HepG2 (cell line): ENCODE measurements at regions not wholly inside any gene's neighbourhood (a gene's known extent, or its start where the extent isn't known, plus 50 kb on each side); places are given as distances from the start of the nearest gene placed in this dataset.

Experiments
- ATAC-seq: fragments of 200-7000 bp; cut with Tn5 transposase; 3 replicates; pipeline ENCODE4 v1.9.1; 2020; ENCODE audit warnings: mild to moderate bottlenecking, moderate library complexity
- BruUV-seq: library from RNA; stranded (reverse); fragments of 400-500 nt; replicated peaks from 2 replicates; lab custom pipeline; 2021; lab: Mats Ljungman, UMichigan
- CTCF ChIA-PET: fragments of 300-600 bp; formaldehyde crosslinking; extraction: SDS; loops from one replicate; lab custom pipeline; 2021; ENCODE audit warnings: low total read pairs, inconsistent platforms, low intra/inter-chr PET ratio; lab: Yijun Ruan, JAX
- POLR2A ChIA-PET: fragments of 350-600 bp; sonication (Branson Sonifier 250); formaldehyde crosslinking; loops from one replicate; lab custom pipeline; 2020; ENCODE audit warnings: antibody characterized with exemption, inconsistent platforms; lab: Yijun Ruan, JAX
- DNase-seq: peaks from one replicate; pipeline ENCODE4 v3.0.0-alpha.2; 2015; ENCODE audit warnings: low spot score
- FAIRE-seq: peaks from 3 replicates; lab custom pipeline; 2011; peaks lifted over from hg19 to GRCh38; lab: Jason Lieb, UNC
- H2AFZ ChIP-seq: one replicate; pipeline ENCODE4 v1.6.1; 2011; ENCODE audit warnings: low read length, inconsistent platforms
- H3K27ac ChIP-seq: fragments of 300-600 bp; 3 replicates; pipeline ENCODE4 v1.8.0; 2011; ENCODE audit warnings: mixed run types, mild to moderate bottlenecking, mixed read lengths, low read length, inconsistent platforms; ENCODE audit not compliant: insufficient read depth; ENCODE audit errors: extremely low read length
- H3K27me3 ChIP-seq, 2 experiments: fragments of 200-600 bp in 1 of 2; 2 replicates in 1 of 2; 3 replicates in 1 of 2; pipeline versions ENCODE4 v1.6.0 to v1.8.0; 2011; ENCODE audit warnings: low read length in 2 of 2, mild to moderate bottlenecking in 2 of 2, moderate library complexity in 2 of 2, inconsistent platforms in 1 of 2; ENCODE audit not compliant: insufficient read depth in 2 of 2, control insufficient read depth in 1 of 2
- H3K36me3 ChIP-seq, 2 experiments: fragments of 200-600 bp in 1 of 2; replicated peaks in 1 of 2; 2 replicates in 1 of 2; 3 replicates in 1 of 2; pipeline versions ENCODE4 v1.5.1 to v1.8.0; 2011; ENCODE audit warnings: low read length in 2 of 2, inconsistent platforms in 1 of 2; ENCODE audit not compliant: insufficient read depth in 2 of 2, control insufficient read depth in 1 of 2
- H3K4me1 ChIP-seq: 2 replicates; pipeline ENCODE4 v1.5.1; 2012; ENCODE audit warnings: low read length, inconsistent platforms; ENCODE audit not compliant: insufficient read depth
- H3K4me2 ChIP-seq: 2 replicates; pipeline ENCODE4 v1.6.0; 2011; ENCODE audit warnings: low read depth, low read length, inconsistent platforms
- H3K4me3 ChIP-seq, 3 experiments: fragments of 200-600 bp in 1 of 3; sonication (generic), shearing (Covaris generic) in 1 of 3; replicated peaks in 1 of 3; 2 replicates each; pipeline ENCODE4 v1.5.1; 2011 to 2016; ENCODE audit warnings: low read length in 3 of 3, inconsistent platforms in 2 of 3, low read depth in 2 of 3, mild to moderate bottlenecking in 2 of 3, control low read depth in 1 of 3, mixed read lengths in 1 of 3; ENCODE audit not compliant: insufficient read depth in 1 of 3
- H3K79me2 ChIP-seq: one replicate; pipeline ENCODE4 v1.6.1; 2011; ENCODE audit warnings: low read length, inconsistent platforms; ENCODE audit not compliant: insufficient read depth
- H3K9ac ChIP-seq: 2 replicates; pipeline ENCODE4 v1.6.0; 2011; ENCODE audit warnings: mild to moderate bottlenecking, low read depth, low read length, inconsistent platforms; ENCODE audit not compliant: insufficient read depth
- H3K9me3 ChIP-seq: 2 replicates; pipeline ENCODE4 v1.5.1; 2012; ENCODE audit warnings: mild to moderate bottlenecking, low read length
- H4K20me1 ChIP-seq: 2 replicates; pipeline ENCODE4 v1.6.0; 2011; ENCODE audit warnings: inconsistent platforms, mild to moderate bottlenecking, low read length, moderate library complexity; ENCODE audit not compliant: insufficient read depth
- CEBPB ChIP-seq: IDR thresholded peaks from 2 replicates; pipeline ENCODE4 v1.6.1; 2011; ENCODE audit warnings: low read depth, low read length, improper control_type of control experiment, borderline replicate concordance
- ELF4 ChIP-seq: sonication (generic); formaldehyde crosslinking; IDR thresholded peaks from 2 replicates; pipeline ENCODE4 v1.5.0; 2020; ENCODE audit warnings: missing genetic modification reagents, mild to moderate bottlenecking, moderate library complexity, borderline replicate concordance
- ISX ChIP-seq: sonication (generic); formaldehyde crosslinking; conservative IDR thresholded peaks from 2 replicates; pipeline ENCODE4 v1.5.0; 2020; ENCODE audit warnings: missing genetic modification reagents
- RAD51 ChIP-seq: fragments of 450-650 bp; IDR thresholded peaks from 2 replicates; pipeline ENCODE4 v1.6.1; 2016; ENCODE audit warnings: borderline replicate concordance
- TCF7 ChIP-seq: sonication (generic); IDR thresholded peaks from 2 replicates; pipeline ENCODE4 v1.6.1; 2016; ENCODE audit warnings: antibody characterized with exemption, low read depth
- ZBTB3 ChIP-seq: sonication (generic); formaldehyde crosslinking; IDR thresholded peaks from 2 replicates; pipeline ENCODE4 v1.4.0; 2020; ENCODE audit warnings: low read depth, mild to moderate bottlenecking, moderate library complexity, missing genetic modification reagents, borderline replicate concordance
- ZKSCAN8 ChIP-seq: IDR thresholded peaks from 2 replicates; pipeline ENCODE4 v1.6.1; 2016; ENCODE audit warnings: borderline replicate concordance, missing genetic modification reagents, missing compliant biosample characterization
- ZNF124 ChIP-seq: sonication (generic); formaldehyde crosslinking; IDR thresholded peaks from 2 replicates; pipeline ENCODE4 v1.4.0; 2020; ENCODE audit warnings: missing genetic modification reagents
- ZNF253 ChIP-seq: sonication (generic); formaldehyde crosslinking; IDR thresholded peaks from 2 replicates; pipeline ENCODE4 v1.8.0; 2022; ENCODE audit warnings: mild to moderate bottlenecking, missing genetic modification reagents, borderline replicate concordance
- ZNF329 ChIP-seq: sonication (generic); formaldehyde crosslinking; IDR thresholded peaks from 2 replicates; pipeline ENCODE4 v1.9.0; 2021; ENCODE audit warnings: low read depth, mild to moderate bottlenecking, missing genetic modification reagents
- WGBS: methylation state at CpG from one replicate; pipeline ENCODE4 v1.1.6; 2017; ENCODE audit warnings: low lambda C conversion rate; 5-methylcytosine and 5-hydroxymethylcytosine counted together
- in situ Hi-C: cut with HindIII; loops from 2 replicates; pipeline ENCODE4 v1.10.0; 2017; ENCODE audit warnings: low pct_unique_long_range_greater_than_20kb; ENCODE audit not compliant: extremely low pct_ligation_motif_present
- intact Hi-C: fragments of 100-400 bp; cut with micrococcal nuclease; formaldehyde crosslinking; loops from one replicate; pipeline ENCODE4 v1.10.0; 2022; ENCODE audit not compliant: unreplicated experiment
- TF ChIP-seq, protein P1 (sequence below): sonication (generic); formaldehyde crosslinking; IDR thresholded peaks from 2 replicates; pipeline ENCODE4 v1.5.0; 2020; ENCODE audit warnings: missing genetic modification reagents, mild to moderate bottlenecking, borderline replicate concordance
- TF ChIP-seq, protein P2 (sequence below): sonication (generic); formaldehyde crosslinking; IDR thresholded peaks from 2 replicates; pipeline ENCODE4 v1.9.0; 2022; ENCODE audit warnings: missing genetic modification reagents, mild to moderate bottlenecking, borderline replicate concordance
- TF ChIP-seq, protein P3 (sequence below): sonication (generic); formaldehyde crosslinking; IDR thresholded peaks from 2 replicates; pipeline ENCODE4 v1.9.0; 2021; ENCODE audit warnings: missing genetic modification reagents, mild to moderate bottlenecking, borderline replicate concordance
- TF ChIP-seq, protein P4 (sequence below): sonication (generic); formaldehyde crosslinking; conservative IDR thresholded peaks from 2 replicates; pipeline ENCODE4 v1.4.0; 2020; ENCODE audit warnings: missing genetic modification reagents

DNA sequence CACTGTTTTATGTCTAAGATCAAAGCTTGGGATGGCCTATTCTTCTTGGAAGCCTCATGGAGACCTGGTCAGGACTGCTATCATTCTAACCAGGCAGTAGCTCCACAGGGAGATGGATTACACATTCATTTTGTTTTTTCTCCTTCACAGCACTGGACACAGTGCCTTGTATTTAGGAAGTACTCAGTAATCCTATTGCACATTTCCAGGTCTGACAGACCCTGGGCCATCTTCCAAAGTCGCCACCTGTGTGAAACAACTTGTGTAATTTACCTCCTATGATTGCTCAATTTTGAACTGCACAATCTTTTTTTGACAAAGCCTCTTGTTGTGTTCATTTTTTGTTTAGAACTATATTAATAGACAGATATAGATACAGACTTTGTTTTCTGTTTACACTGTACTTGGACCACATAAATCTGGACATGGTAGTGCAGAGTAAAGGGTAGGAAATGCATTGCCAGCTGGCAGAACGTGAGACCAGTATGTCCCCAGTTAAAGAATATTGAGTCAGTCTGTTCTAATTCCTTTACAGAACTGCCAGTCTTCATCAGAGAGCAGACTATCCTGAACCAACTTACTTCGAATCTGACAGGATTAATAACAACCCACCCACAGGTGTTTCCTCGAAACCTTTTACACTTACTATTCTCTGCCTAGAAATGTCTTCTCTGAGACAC lies 277.8 kb upstream of the CYRIA start:
- no peak for FAIRE-seq

DNA sequence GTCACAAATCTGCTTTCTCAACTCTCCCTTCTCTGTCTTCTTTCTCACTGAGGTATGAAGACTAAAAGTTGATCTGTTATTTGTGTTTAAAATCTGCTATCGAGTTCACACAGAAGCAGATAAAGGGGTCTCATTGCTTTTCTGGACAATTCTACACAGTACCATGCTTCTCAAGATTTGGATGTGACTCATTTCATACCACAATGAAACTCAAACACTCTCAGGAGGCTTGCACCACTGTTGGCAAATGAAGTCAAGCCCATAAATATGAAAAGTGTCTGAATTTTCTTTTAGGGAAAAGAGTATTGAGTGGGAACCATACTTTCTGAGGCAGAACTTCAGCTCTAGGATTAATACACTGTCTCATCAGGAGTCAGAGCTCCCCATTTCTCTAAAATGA lies 274.6 kb upstream of the CYRIA start:
- ChIA-PET CTCF (no interaction called here), POLR2A (no interaction called here)
- Histone ChIP-seq H3K36me3 (no peaks in the 10 kb centered on the region), H2AFZ (no peak overlapping the region), H3K9ac (no peak overlapping the region), H3K9me3 (no peaks in the 10 kb centered on the region), H3K27me3 (no peaks in the 10 kb centered on the region), H3K27ac (no peak overlapping the region), H3K4me2 (no peak overlapping the region), H3K79me2 (no peaks in the 10 kb centered on the region), H3K4me1 (no peaks in the 10 kb centered on the region), H4K20me1 (no peaks in the 10 kb centered on the region), H3K4me3 (no peak overlapping the region)
- WGBS, result 0% methylated on average over 1 of the region's 1 CpG
- no peak for DNase-seq
- in situ Hi-C loops (no loop called here), intact Hi-C loops (no loop called here)
- ATAC-seq, result no peak
- FAIRE-seq, result no peak
- BruUV-seq, result no TSS peak
- TF ChIP-seq, protein P1, sequence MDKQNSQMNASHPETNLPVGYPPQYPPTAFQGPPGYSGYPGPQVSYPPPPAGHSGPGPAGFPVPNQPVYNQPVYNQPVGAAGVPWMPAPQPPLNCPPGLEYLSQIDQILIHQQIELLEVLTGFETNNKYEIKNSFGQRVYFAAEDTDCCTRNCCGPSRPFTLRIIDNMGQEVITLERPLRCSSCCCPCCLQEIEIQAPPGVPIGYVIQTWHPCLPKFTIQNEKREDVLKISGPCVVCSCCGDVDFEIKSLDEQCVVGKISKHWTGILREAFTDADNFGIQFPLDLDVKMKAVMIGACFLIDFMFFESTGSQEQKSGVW (CRISPR knock-in tag), result no peak
- TF ChIP-seq ZNF253 (CRISPR knock-in tag) (no peak), TCF7 (no peak), ELF4 (CRISPR knock-in tag) (no peak), ZBTB3 (no peak), ZNF124 (no peak), ISX (CRISPR knock-in tag) (no peak), ZNF329 (CRISPR knock-in tag) (no peak), RAD51 (no peak)
- TF ChIP-seq, protein P2, sequence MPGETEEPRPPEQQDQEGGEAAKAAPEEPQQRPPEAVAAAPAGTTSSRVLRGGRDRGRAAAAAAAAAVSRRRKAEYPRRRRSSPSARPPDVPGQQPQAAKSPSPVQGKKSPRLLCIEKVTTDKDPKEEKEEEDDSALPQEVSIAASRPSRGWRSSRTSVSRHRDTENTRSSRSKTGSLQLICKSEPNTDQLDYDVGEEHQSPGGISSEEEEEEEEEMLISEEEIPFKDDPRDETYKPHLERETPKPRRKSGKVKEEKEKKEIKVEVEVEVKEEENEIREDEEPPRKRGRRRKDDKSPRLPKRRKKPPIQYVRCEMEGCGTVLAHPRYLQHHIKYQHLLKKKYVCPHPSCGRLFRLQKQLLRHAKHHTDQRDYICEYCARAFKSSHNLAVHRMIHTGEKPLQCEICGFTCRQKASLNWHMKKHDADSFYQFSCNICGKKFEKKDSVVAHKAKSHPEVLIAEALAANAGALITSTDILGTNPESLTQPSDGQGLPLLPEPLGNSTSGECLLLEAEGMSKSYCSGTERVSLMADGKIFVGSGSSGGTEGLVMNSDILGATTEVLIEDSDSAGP, result no peak
- TF ChIP-seq, protein P3, sequence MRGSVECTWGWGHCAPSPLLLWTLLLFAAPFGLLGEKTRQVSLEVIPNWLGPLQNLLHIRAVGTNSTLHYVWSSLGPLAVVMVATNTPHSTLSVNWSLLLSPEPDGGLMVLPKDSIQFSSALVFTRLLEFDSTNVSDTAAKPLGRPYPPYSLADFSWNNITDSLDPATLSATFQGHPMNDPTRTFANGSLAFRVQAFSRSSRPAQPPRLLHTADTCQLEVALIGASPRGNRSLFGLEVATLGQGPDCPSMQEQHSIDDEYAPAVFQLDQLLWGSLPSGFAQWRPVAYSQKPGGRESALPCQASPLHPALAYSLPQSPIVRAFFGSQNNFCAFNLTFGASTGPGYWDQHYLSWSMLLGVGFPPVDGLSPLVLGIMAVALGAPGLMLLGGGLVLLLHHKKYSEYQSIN, result no peak
- TF ChIP-seq, protein P4, sequence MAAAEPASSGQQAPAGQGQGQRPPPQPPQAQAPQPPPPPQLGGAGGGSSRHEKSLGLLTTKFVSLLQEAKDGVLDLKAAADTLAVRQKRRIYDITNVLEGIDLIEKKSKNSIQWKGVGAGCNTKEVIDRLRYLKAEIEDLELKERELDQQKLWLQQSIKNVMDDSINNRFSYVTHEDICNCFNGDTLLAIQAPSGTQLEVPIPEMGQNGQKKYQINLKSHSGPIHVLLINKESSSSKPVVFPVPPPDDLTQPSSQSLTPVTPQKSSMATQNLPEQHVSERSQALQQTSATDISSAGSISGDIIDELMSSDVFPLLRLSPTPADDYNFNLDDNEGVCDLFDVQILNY (CRISPR knock-in tag), result no peak

More for the DNA sequence above, 277.8 kb upstream of the CYRIA start:
- POLR2A ChIA-PET, result no interaction called here
- Histone ChIP-seq H4K20me1 (no peaks in the 10 kb centered on the region), H3K36me3 (no peaks in the 10 kb centered on the region), H3K4me2 (no peak overlapping the region), H3K9ac (no peak overlapping the region), H3K27ac (no peak overlapping the region), H2AFZ (no peak overlapping the region), H3K79me2 (no peaks in the 10 kb centered on the region), H3K4me3 (no peak overlapping the region), H3K27me3 (no peaks in the 10 kb centered on the region), H3K4me1 (no peaks in the 10 kb centered on the region), H3K9me3 (no peaks in the 10 kb centered on the region)
- DNase-seq (no peak), ATAC-seq (no peak)
- WGBS, result 8% methylated on average over 4 of the region's 4 CpGs
- CTCF ChIA-PET, result no interaction called here
- no TSS peak for BruUV-seq
- TF ChIP-seq ZKSCAN8 (CRISPR knock-in tag), result no peak
- 0 out of 2 replicates have a peak, but pooled peaks have one; percentile 21 for TF ChIP-seq CEBPB
- intact Hi-C loops (no loop called here), in situ Hi-C loops (no loop called here)
